ENCODE measurements at regions not wholly inside any gene's neighbourhood (a gene's known extent, or its start where the extent isn't known, plus 50 kb on each side); places are given as distances from the start of the nearest gene placed in this dataset.
A peak's percentile ranks its signal among the peaks of the same experiment; 100 is the strongest.

- peaks cover 0 to 4% (median 0%) of the 10 kb centered on the region in 4 donors for H3K4me1 ChIP-seq
- WGBS, 2 donors = 72 to 85% methylated on average over 1 of the region's 1 CpG
- H3K27me3 ChIP-seq = no peaks in the 10 kb centered on the region
- DNase-seq = no peak
- H3K27ac ChIP-seq = no peak overlapping the region
- TF ChIP-seq POLR2AphosphoS5 (IDR thresholded peaks at IDR 0.05) (no peak), CTCF (IDR thresholded peaks at IDR 0.05) (no peak), EP300 (IDR thresholded peaks at IDR 0.05) (no peak), POLR2A (IDR thresholded peaks at IDR 0.05) (no peak)
- H3K4me3 ChIP-seq = no peak overlapping the region
- no peaks in the 10 kb centered on the region for H3K9me3 ChIP-seq
- no peaks in the 10 kb centered on the region for H3K36me3 ChIP-seq
- intact Hi-C loops (cut with DNase I) = no loop called here
Measured at GRCh38 chr2:195026261-195026660, 630.8 kb upstream of the SLC39A10 start.

GRCh38 chr2:195022508-195022830 lies 634.6 kb upstream of the SLC39A10 start:
- no peaks in the 10 kb centered on the region for H3K9me3 ChIP-seq
- DNase-seq = no peak
- no peaks in the 10 kb centered on the region for H3K27me3 ChIP-seq
- peaks cover 0 to 17% (median 6%) of the 10 kb centered on the region in 4 donors for H3K4me1 ChIP-seq
- intact Hi-C loops (cut with DNase I) = no loop called here
- WGBS, 2 donors = 72 to 76% methylated on average over 4 of the region's 4 CpGs
- TF ChIP-seq POLR2AphosphoS5 (IDR thresholded peaks at IDR 0.05) (no peak), POLR2A (IDR thresholded peaks at IDR 0.05) (no peak), CTCF (IDR thresholded peaks at IDR 0.05) (no peak), EP300 (IDR thresholded peaks at IDR 0.05) (no peak)
- no peaks in the 10 kb centered on the region for H3K36me3 ChIP-seq
- H3K27ac ChIP-seq = no peak overlapping the region
- no peak overlapping the region for H3K4me3 ChIP-seq

GRCh38 chr2:195021711-195022507 lies 635.1 kb upstream of the SLC39A10 start:
- no peaks in the 10 kb centered on the region for H3K27me3 ChIP-seq
- no peaks in the 10 kb centered on the region for H3K36me3 ChIP-seq
- H3K4me1 ChIP-seq = peaks cover 0 to 22% (median 6%) of the 10 kb centered on the region in 4 donors
- no peak overlapping the region for H3K4me3 ChIP-seq
- no peak for DNase-seq
- TF ChIP-seq EP300 (IDR thresholded peaks at IDR 0.05) (no peak), POLR2AphosphoS5 (IDR thresholded peaks at IDR 0.05) (no peak), POLR2A (IDR thresholded peaks at IDR 0.05) (no peak), CTCF (IDR thresholded peaks at IDR 0.05) (no peak)
- H3K9me3 ChIP-seq = no peaks in the 10 kb centered on the region
- WGBS, 2 donors = 55 to 69% methylated on average over 3 of the region's 3 CpGs
- intact Hi-C loops (cut with DNase I) = no loop called here
- H3K27ac ChIP-seq = no peak overlapping the region

- H3K9me3 ChIP-seq = no peaks in the 10 kb centered on the region
- no peak overlapping the region for H3K27ac ChIP-seq
- H3K27me3 ChIP-seq = no peaks in the 10 kb centered on the region
- H3K4me3 ChIP-seq = no peak overlapping the region
- TF ChIP-seq POLR2A (IDR thresholded peaks at IDR 0.05) = no peak
- no peak for TF ChIP-seq POLR2AphosphoS5 (IDR thresholded peaks at IDR 0.05)
- no peak for TF ChIP-seq EP300 (IDR thresholded peaks at IDR 0.05)
- TF ChIP-seq CTCF (IDR thresholded peaks at IDR 0.05) = no peak
- no peak for DNase-seq
- peaks cover 0 to 26% (median 6%) of the 10 kb centered on the region in 4 donors for H3K4me1 ChIP-seq
- no peaks in the 10 kb centered on the region for H3K36me3 ChIP-seq
- intact Hi-C loops (cut with DNase I) = no loop called here
Measured at GRCh38 chr2:195018462-195018861, 638.6 kb upstream of the SLC39A10 start.

GRCh38 chr2:195017890-195018289 lies 639.1 kb upstream of the SLC39A10 start:
- 90% methylated on average over 1 of the region's 1 CpG for WGBS, 2 donors
- peak overlapping the region in 2 of 4 donors; percentile 10 to 43 for H3K27ac ChIP-seq
- H3K36me3 ChIP-seq = no peaks in the 10 kb centered on the region
- H3K4me1 ChIP-seq = peaks cover 0 to 26% (median 6%) of the 10 kb centered on the region in 4 donors
- no peak overlapping the region for H3K4me3 ChIP-seq
- DNase-seq = no peak
- TF ChIP-seq CTCF (IDR thresholded peaks at IDR 0.05) (no peak), POLR2AphosphoS5 (IDR thresholded peaks at IDR 0.05) (no peak), EP300 (IDR thresholded peaks at IDR 0.05) (no peak), POLR2A (IDR thresholded peaks at IDR 0.05) (no peak)
- H3K9me3 ChIP-seq = no peaks in the 10 kb centered on the region
- H3K27me3 ChIP-seq = no peaks in the 10 kb centered on the region
- intact Hi-C loops (cut with DNase I) = no loop called here

Measured in sigmoid colon (tissue), 6 donors.